SU-DHL-6 (cell line): ENCODE measurements at regions not wholly inside any gene's neighbourhood (a gene's known extent, or its start where the extent isn't known, plus 50 kb on each side); places are given as distances from the start of the nearest gene placed in this dataset.

ENCODE experiments used
- CTCF ChIP-seq: fragments of 200-600 bp; sonication (generic); IDR thresholded peaks from one replicate; pipeline ENCODE4 v1.5.1; 2017; ENCODE audit warnings: antibody characterized with exemption, mild to moderate bottlenecking, low read length, moderate library complexity; ENCODE audit not compliant: insufficient read depth, poor library complexity, severe bottlenecking
- EZH2phosphoT487 ChIP-seq: fragments of 200-600 bp; sonication (generic), shearing (Covaris generic); conservative IDR thresholded peaks from 2 replicates; pipeline ENCODE4 v1.6.1; 2018; ENCODE audit warnings: mild to moderate bottlenecking, antibody characterized with exemption, low read length, moderate library complexity, mixed read lengths

GRCh38 chr4:128341634-128342033 lies 54.0 kb upstream of the PGRMC2 start:
- no peak for TF ChIP-seq CTCF
- TF ChIP-seq EZH2phosphoT487, result no peak
